ENCODE measurements at regions not wholly inside any gene's neighbourhood (a gene's known extent, or its start where the extent isn't known, plus 50 kb on each side); places are given as distances from the start of the nearest gene placed in this dataset.
"Not testable (repeated sequence)": the region's sequence is repeated elsewhere in the genome, so short reads cannot be mapped to it uniquely, and the experiment has no call there.

GRCh38 chr14:106768972-106769700, 1242.8 kb downstream of the TMEM121 start:
- TF ChIP-seq, protein P1, sequence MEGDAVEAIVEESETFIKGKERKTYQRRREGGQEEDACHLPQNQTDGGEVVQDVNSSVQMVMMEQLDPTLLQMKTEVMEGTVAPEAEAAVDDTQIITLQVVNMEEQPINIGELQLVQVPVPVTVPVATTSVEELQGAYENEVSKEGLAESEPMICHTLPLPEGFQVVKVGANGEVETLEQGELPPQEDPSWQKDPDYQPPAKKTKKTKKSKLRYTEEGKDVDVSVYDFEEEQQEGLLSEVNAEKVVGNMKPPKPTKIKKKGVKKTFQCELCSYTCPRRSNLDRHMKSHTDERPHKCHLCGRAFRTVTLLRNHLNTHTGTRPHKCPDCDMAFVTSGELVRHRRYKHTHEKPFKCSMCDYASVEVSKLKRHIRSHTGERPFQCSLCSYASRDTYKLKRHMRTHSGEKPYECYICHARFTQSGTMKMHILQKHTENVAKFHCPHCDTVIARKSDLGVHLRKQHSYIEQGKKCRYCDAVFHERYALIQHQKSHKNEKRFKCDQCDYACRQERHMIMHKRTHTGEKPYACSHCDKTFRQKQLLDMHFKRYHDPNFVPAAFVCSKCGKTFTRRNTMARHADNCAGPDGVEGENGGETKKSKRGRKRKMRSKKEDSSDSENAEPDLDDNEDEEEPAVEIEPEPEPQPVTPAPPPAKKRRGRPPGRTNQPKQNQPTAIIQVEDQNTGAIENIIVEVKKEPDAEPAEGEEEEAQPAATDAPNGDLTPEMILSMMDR (IDR thresholded peaks at IDR 0.05) = not testable (repeated sequence)
- TF ChIP-seq EZH2 (IDR thresholded peaks at IDR 0.05; ENCODE audit: borderline replicate concordance, insufficient read depth, low read depth, low read length, poor library complexity, severe bottlenecking) = not testable (repeated sequence)
